GM12878 (cell line): ENCODE measurements at regions not wholly inside any gene's neighbourhood (a gene's known extent, or its start where the extent isn't known, plus 50 kb on each side); places are given as distances from the start of the nearest gene placed in this dataset.
A peak's percentile ranks its signal among the peaks of the same experiment; 100 is the strongest.

ENCODE experiments used
- ATAC-seq: fragments of 200-7000 bp; cut with Tn5 transposase; 3 replicates; pipeline ENCODE4 v1.9.1; 2020; ENCODE audit warnings: mild to moderate bottlenecking, moderate library complexity
- BruUV-seq: library from RNA; stranded (reverse); fragments of 400-500 nt; replicated peaks from 2 replicates; lab custom pipeline; 2021; lab: Mats Ljungman, UMichigan
- CTCF ChIA-PET: fragments of 300-600 bp; sonication (Branson Sonifier 250); formaldehyde crosslinking; extraction: SDS; loops from one replicate; lab custom pipeline; 2021; ENCODE audit warnings: inconsistent platforms; lab: Yijun Ruan, JAX
- POLR2A ChIA-PET: fragments of 350-600 bp; formaldehyde crosslinking; extraction: SDS; loops from one replicate; lab custom pipeline; 2021; ENCODE audit warnings: inconsistent platforms; lab: Charles Lee
- RAD21 ChIA-PET: fragments of 300-600 bp; sonication (Branson Sonifier 250); formaldehyde crosslinking; loops from one replicate; lab custom pipeline; 2023; ENCODE audit warnings: antibody characterized with exemption; ENCODE audit not compliant: unreplicated experiment; lab: Charles Lee
- SMC1A ChIA-PET: fragments of 300-600 bp; sonication (Branson Sonifier 250); formaldehyde crosslinking; loops from one replicate; lab custom pipeline; 2023; ENCODE audit not compliant: unreplicated experiment, uncharacterized antibody; lab: Charles Lee
- DNase-seq: peaks from one replicate; pipeline ENCODE4 v3.0.0-alpha.2; 2011; ENCODE audit warnings: low read depth, low spot score
- FAIRE-seq: peaks from 3 replicates; lab custom pipeline; 2011; peaks lifted over from hg19 to GRCh38; lab: Jason Lieb, UNC
- H2AFZ ChIP-seq: 2 replicates; pipeline ENCODE4 v1.6.0; 2011; ENCODE audit warnings: low read depth, low read length, control low read depth; ENCODE audit not compliant: control insufficient read depth
- H3K27ac ChIP-seq: 2 replicates; pipeline ENCODE4 v1.5.1; 2011; ENCODE audit warnings: control low read depth; ENCODE audit not compliant: control insufficient read depth, insufficient read depth
- H3K27me3 ChIP-seq, 2 experiments: replicated peaks in 1 of 2; 2 replicates each; pipeline versions ENCODE4 v1.6.0 to v1.6.1; 2011; ENCODE audit warnings: low read length in 1 of 2; ENCODE audit not compliant: control insufficient read depth in 2 of 2, insufficient read depth in 2 of 2
- H3K36me3 ChIP-seq, 2 experiments: 2 replicates each; pipeline ENCODE4 v1.5.1; 2011; ENCODE audit warnings: low read length in 1 of 2; ENCODE audit not compliant: control insufficient read depth in 2 of 2, insufficient read depth in 2 of 2
- H3K4me1 ChIP-seq: 2 replicates; pipeline ENCODE4 v1.6.1; 2011; ENCODE audit warnings: mild to moderate bottlenecking, low read length, moderate library complexity, mixed read lengths; ENCODE audit not compliant: control insufficient read depth, insufficient read depth
- H3K4me2 ChIP-seq: 2 replicates; pipeline ENCODE4 v1.6.0; 2011; ENCODE audit warnings: control low read depth; ENCODE audit not compliant: control insufficient read depth, insufficient read depth
- H3K4me3 ChIP-seq: fragments of 200-600 bp; sonication (generic); 2 replicates; pipeline ENCODE4 v1.5.1; 2016
- H3K79me2 ChIP-seq: 2 replicates; pipeline ENCODE4 v1.6.0; 2011; ENCODE audit warnings: low read length; ENCODE audit not compliant: control insufficient read depth, insufficient read depth
- H3K9ac ChIP-seq: 2 replicates; pipeline ENCODE4 v1.8.0; 2011; ENCODE audit warnings: low read length, control low read depth, mixed read lengths; ENCODE audit not compliant: control insufficient read depth, insufficient read depth
- H3K9me3 ChIP-seq: replicated peaks from 3 replicates; pipeline ENCODE4 v1.5.1; 2011; ENCODE audit warnings: mild to moderate bottlenecking, low read length; ENCODE audit not compliant: control insufficient read depth, insufficient read depth
- H4K20me1 ChIP-seq: 2 replicates; pipeline ENCODE4 v1.6.0; 2011; ENCODE audit not compliant: control insufficient read depth, insufficient read depth
- ATF7 ChIP-seq: fragments of 450-650 bp; IDR thresholded peaks from 2 replicates; pipeline ENCODE4 v1.6.1; 2016; ENCODE audit warnings: low read depth, mild to moderate bottlenecking
- BHLHE40 ChIP-seq, 2 experiments: fragments of 450-650 bp in 1 of 2; IDR thresholded peaks; 2 replicates each; pipeline ENCODE4 v1.6.1; 2011 to 2017; ENCODE audit warnings: low read depth in 2 of 2, borderline replicate concordance in 1 of 2, improper control_type of control experiment in 1 of 2, low read length in 1 of 2, mild to moderate bottlenecking in 1 of 2
- HDAC2 ChIP-seq: fragments of 200-600 bp; sonication (generic); IDR thresholded peaks from 2 replicates; pipeline ENCODE4 v1.6.1; 2017
- HDGF ChIP-seq: fragments of 450-650 bp; IDR thresholded peaks from 2 replicates; pipeline ENCODE4 v1.6.1; 2016; ENCODE audit warnings: antibody characterized with exemption
- POLR2AphosphoS2 ChIP-seq: IDR thresholded peaks from 2 replicates; pipeline ENCODE4 v1.6.1; 2011; ENCODE audit warnings: low read depth, mild to moderate bottlenecking, low read length, improper control_type of control experiment, moderate library complexity
- ZNF622 ChIP-seq: fragments of 450-650 bp; IDR thresholded peaks from 2 replicates; pipeline ENCODE4 v1.6.1; 2017; ENCODE audit warnings: mild to moderate bottlenecking, inconsistent platforms
- WGBS: methylation state at CpG from one replicate; pipeline ENCODE4 v1.1.6; 2016; ENCODE audit warnings: low lambda C conversion rate; ENCODE audit not compliant: insufficient replicate concordance, insufficient coverage; ENCODE audit errors: missing lambda C conversion rate; 5-methylcytosine and 5-hydroxymethylcytosine counted together
- in situ Hi-C: fragments of 300-500 bp; cut with MboI; formaldehyde crosslinking; loops from 9 replicates; pipeline ENCODE4 v1.14.3; 2018; ENCODE audit warnings: mixed read lengths
- intact Hi-C: fragments of 100-400 bp; cut with micrococcal nuclease; formaldehyde crosslinking; loops from one replicate; pipeline ENCODE4 v1.14.2; 2022; ENCODE audit not compliant: unreplicated experiment
- TF ChIP-seq, protein P1 (sequence below): fragments of 150-350 bp; IDR thresholded peaks from 2 replicates; pipeline ENCODE4 v1.6.1; 2014; ENCODE audit warnings: mild to moderate bottlenecking, low read depth, low read length
- TF ChIP-seq, protein P2 (sequence below): fragments of 450-650 bp; formaldehyde crosslinking; IDR thresholded peaks from 2 replicates; pipeline ENCODE4 v1.5.0; 2022; ENCODE audit warnings: mild to moderate bottlenecking, missing genetic modification characterization
- TF ChIP-seq, protein P3 (sequence below): fragments of 150-350 bp; IDR thresholded peaks from 2 replicates; pipeline ENCODE4 v1.6.1; 2016; ENCODE audit warnings: low read depth, low read length

DNA sequence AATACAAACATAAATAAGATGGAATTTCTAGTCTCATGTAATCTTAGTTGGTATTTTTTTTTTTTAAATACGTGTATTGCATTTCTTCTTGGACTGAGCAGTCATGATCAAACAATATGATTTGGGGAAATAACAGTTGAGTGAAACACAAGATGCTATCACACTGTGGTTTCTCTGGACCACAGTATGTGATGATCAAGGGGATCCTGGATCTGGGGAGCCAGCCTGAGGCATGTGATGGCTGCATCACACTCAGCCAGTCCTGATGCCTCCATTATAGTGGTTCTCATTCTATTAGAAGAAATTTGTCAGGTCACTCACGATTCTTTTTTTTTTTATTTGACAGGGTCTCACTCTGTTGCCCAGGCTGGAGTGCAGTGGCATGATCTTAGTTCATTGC lies 495.9 kb upstream of the POT1 start:
- H3K4me2 ChIP-seq: no peak overlapping the region
- DNase-seq (no peak), FAIRE-seq (no peak), ATAC-seq (peak; percentile 33; the same call in 2 of the 3 replicates)
- no peak overlapping the region for H3K27ac ChIP-seq
- ChIA-PET RAD21 (interaction anchor here (0.9 kb wide), 1 partner anchor 10 kb away, joined by 4 read pairs; no protein-coding TSS in a partner anchor), POLR2A (no interaction called here), SMC1A (interaction anchor here (1.0 to 1.7 kb wide), 2 partner anchors 10 to 15 kb away, joined by 3 to 8 read pairs; no protein-coding TSS in a partner anchor), CTCF (no interaction called here)
- 32% methylated on average over 2 of the region's 2 CpGs for WGBS
- in situ Hi-C loops: no loop called here
- BruUV-seq: no TSS peak
- H3K9me3 ChIP-seq: no peaks in the 10 kb centered on the region
- H3K36me3 ChIP-seq: no peaks in the 10 kb centered on the region
- no peak overlapping the region for H2AFZ ChIP-seq
- H4K20me1 ChIP-seq: no peaks in the 10 kb centered on the region
- TF ChIP-seq, protein P1, sequence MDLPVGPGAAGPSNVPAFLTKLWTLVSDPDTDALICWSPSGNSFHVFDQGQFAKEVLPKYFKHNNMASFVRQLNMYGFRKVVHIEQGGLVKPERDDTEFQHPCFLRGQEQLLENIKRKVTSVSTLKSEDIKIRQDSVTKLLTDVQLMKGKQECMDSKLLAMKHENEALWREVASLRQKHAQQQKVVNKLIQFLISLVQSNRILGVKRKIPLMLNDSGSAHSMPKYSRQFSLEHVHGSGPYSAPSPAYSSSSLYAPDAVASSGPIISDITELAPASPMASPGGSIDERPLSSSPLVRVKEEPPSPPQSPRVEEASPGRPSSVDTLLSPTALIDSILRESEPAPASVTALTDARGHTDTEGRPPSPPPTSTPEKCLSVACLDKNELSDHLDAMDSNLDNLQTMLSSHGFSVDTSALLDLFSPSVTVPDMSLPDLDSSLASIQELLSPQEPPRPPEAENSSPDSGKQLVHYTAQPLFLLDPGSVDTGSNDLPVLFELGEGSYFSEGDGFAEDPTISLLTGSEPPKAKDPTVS: no peak
- no peak overlapping the region for H3K4me3 ChIP-seq
- no peaks in the 10 kb centered on the region for H3K4me1 ChIP-seq
- intact Hi-C loops: no loop called here
- H3K27me3 ChIP-seq: no peaks in the 10 kb centered on the region
- no peaks in the 10 kb centered on the region for H3K79me2 ChIP-seq
- H3K9ac ChIP-seq: no peak overlapping the region

DNA sequence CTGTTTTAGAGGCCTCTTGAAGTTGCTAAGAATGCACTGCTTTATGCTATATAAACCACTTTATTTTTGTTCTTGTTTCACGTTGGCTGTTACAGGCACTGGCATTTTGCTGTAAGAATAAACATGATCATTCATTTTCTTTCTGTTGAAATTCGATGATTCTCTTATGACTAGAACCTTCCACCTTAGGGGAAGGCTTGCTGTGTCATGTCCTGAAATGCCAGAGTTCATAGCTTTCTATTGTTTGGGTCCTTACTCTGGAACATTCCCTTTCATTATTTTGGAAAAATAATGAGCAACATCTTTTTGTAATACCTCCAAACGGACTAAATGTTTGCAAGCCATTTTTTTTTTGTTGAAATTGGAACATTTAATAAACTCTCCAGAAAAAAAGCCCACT lies 495.1 kb upstream of the POT1 start:
- ATAC-seq (peak; percentile 35), DNase-seq (no peak), FAIRE-seq (no peak)
- BruUV-seq: no TSS peak
- Histone ChIP-seq H3K27me3 (no peaks in the 10 kb centered on the region), H3K4me2 (no peak overlapping the region), H2AFZ (no peak overlapping the region), H4K20me1 (no peaks in the 10 kb centered on the region), H3K9me3 (no peaks in the 10 kb centered on the region), H3K4me1 (no peaks in the 10 kb centered on the region), H3K27ac (no peak overlapping the region), H3K9ac (no peak overlapping the region), H3K4me3 (no peak overlapping the region), H3K79me2 (no peaks in the 10 kb centered on the region), H3K36me3 (no peaks in the 10 kb centered on the region)
- intact Hi-C loops (no loop called here), in situ Hi-C loops (no loop called here)
- ChIA-PET SMC1A (interaction anchor here (1.0 to 1.7 kb wide), 2 partner anchors 10 to 11 kb away, joined by 4 to 8 read pairs; no protein-coding TSS in a partner anchor), RAD21 (interaction anchor here (0.9 kb wide), 1 partner anchor 11 kb away, joined by 4 read pairs; no protein-coding TSS in a partner anchor), CTCF (no interaction called here), POLR2A (no interaction called here)
- WGBS: 3% methylated on average over 3 of the region's 3 CpGs
- TF ChIP-seq POLR2AphosphoS2: no peak
- no peak for TF ChIP-seq ATF7
- TF ChIP-seq BHLHE40 (IDR thresholded peaks at IDR 0.05; ENCODE audit: borderline replicate concordance in 1 of 2, low read depth in 2 of 2, low read length in 1 of 2): no peak
- TF ChIP-seq, protein P2, sequence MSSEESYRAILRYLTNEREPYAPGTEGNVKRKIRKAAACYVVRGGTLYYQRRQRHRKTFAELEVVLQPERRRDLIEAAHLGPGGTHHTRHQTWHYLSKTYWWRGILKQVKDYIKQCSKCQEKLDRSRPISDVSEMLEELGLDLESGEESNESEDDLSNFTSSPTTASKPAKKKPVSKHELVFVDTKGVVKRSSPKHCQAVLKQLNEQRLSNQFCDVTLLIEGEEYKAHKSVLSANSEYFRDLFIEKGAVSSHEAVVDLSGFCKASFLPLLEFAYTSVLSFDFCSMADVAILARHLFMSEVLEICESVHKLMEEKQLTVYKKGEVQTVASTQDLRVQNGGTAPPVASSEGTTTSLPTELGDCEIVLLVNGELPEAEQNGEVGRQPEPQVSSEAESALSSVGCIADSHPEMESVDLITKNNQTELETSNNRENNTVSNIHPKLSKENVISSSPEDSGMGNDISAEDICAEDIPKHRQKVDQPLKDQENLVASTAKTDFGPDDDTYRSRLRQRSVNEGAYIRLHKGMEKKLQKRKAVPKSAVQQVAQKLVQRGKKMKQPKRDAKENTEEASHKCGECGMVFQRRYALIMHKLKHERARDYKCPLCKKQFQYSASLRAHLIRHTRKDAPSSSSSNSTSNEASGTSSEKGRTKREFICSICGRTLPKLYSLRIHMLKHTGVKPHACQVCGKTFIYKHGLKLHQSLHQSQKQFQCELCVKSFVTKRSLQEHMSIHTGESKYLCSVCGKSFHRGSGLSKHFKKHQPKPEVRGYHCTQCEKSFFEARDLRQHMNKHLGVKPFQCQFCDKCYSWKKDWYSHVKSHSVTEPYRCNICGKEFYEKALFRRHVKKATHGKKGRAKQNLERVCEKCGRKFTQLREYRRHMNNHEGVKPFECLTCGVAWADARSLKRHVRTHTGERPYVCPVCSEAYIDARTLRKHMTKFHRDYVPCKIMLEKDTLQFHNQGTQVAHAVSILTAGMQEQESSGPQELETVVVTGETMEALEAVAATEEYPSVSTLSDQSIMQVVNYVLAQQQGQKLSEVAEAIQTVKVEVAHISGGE: no peak
- no peak for TF ChIP-seq ZNF622
- TF ChIP-seq HDGF: no peak
- TF ChIP-seq, protein P3, sequence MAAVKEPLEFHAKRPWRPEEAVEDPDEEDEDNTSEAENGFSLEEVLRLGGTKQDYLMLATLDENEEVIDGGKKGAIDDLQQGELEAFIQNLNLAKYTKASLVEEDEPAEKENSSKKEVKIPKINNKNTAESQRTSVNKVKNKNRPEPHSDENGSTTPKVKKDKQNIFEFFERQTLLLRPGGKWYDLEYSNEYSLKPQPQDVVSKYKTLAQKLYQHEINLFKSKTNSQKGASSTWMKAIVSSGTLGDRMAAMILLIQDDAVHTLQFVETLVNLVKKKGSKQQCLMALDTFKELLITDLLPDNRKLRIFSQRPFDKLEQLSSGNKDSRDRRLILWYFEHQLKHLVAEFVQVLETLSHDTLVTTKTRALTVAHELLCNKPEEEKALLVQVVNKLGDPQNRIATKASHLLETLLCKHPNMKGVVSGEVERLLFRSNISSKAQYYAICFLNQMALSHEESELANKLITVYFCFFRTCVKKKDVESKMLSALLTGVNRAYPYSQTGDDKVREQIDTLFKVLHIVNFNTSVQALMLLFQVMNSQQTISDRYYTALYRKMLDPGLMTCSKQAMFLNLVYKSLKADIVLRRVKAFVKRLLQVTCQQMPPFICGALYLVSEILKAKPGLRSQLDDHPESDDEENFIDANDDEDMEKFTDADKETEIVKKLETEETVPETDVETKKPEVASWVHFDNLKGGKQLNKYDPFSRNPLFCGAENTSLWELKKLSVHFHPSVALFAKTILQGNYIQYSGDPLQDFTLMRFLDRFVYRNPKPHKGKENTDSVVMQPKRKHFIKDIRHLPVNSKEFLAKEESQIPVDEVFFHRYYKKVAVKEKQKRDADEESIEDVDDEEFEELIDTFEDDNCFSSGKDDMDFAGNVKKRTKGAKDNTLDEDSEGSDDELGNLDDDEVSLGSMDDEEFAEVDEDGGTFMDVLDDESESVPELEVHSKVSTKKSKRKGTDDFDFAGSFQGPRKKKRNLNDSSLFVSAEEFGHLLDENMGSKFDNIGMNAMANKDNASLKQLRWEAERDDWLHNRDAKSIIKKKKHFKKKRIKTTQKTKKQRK: no peak
- TF ChIP-seq HDAC2: no peak
